Stomach smooth muscle (tissue), 2 donors: ENCODE measurements at regions not wholly inside any gene's neighbourhood (a gene's known extent, or its start where the extent isn't known, plus 50 kb on each side); places are given as distances from the start of the nearest gene placed in this dataset.

Experiments used
- H3K27ac ChIP-seq: one replicate; pipeline ENCODE4 v1.7.0; 2013; ENCODE audit warnings: mild to moderate bottlenecking, low read length, inconsistent platforms
- H3K27me3 ChIP-seq, 2 donors: one replicate each; pipeline ENCODE4 v1.7.0; 2013; ENCODE audit warnings: low read length in 2 of 2; ENCODE audit not compliant: insufficient read depth in 2 of 2, control insufficient read depth in 1 of 2
- H3K36me3 ChIP-seq, 2 donors: one replicate each; pipeline ENCODE4 v1.7.0; 2013; ENCODE audit warnings: low read length in 2 of 2; ENCODE audit not compliant: control insufficient read depth in 2 of 2, insufficient read depth in 2 of 2
- H3K4me1 ChIP-seq: one replicate; pipeline ENCODE4 v1.7.0; 2013; ENCODE audit warnings: low read length; ENCODE audit not compliant: control insufficient read depth, insufficient read depth
- H3K4me3 ChIP-seq, 2 donors: one replicate each; pipeline ENCODE4 v1.7.0; 2013; ENCODE audit warnings: low read length in 2 of 2
- H3K9ac ChIP-seq, 2 donors: one replicate each; pipeline ENCODE4 v1.7.0; 2013; ENCODE audit warnings: low read length in 2 of 2, mild to moderate bottlenecking in 1 of 2
- H3K9me3 ChIP-seq, 2 donors: one replicate each; pipeline ENCODE4 v1.7.0; 2013; ENCODE audit warnings: low read length in 2 of 2; ENCODE audit not compliant: control insufficient read depth in 2 of 2
- donor health status: healthy.
- donor health status: Pancreatic carcinoma.

DNA sequence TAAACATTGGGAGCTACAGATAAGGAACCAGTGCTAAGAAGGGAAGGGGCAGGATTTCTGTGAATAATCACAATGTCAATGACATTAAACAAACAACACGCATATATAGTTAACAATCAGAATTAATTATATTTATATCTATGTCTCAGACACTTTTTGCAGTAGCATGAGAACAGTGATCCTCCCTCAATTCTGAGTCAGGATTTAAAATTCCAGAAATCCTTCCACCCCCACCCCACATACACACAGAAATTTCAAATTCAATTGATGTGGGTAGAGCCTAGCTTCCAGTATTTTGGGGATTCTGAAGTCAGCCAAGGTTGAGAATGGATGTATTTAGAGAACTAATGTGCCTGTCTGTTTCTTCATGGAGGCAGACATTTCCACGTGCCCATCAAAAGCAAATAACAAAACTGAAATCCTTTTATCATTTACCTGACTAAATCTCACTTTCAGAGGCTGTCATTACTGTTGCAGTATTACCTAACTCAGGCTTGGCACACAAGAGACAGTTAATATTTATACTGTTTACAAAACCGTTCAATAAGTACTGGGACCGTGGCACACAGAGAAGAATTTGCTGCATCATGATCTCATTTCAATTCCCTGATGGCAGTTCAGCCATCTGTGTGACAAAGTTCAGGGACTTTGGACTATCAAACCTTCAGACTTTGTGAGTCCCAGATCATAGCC, 116.6 kb upstream of the PALS2 start:
- no peaks in the 10 kb centered on the region for H3K9me3 ChIP-seq
- no peak overlapping the region for H3K27ac ChIP-seq
- no peaks in the 10 kb centered on the region for H3K4me1 ChIP-seq
- H3K4me3 ChIP-seq: no peak overlapping the region
- H3K9ac ChIP-seq: no peak overlapping the region
- no peaks in the 10 kb centered on the region for H3K36me3 ChIP-seq
- peaks cover 0 to 2% of the 10 kb centered on the region in 2 donors for H3K27me3 ChIP-seq

DNA sequence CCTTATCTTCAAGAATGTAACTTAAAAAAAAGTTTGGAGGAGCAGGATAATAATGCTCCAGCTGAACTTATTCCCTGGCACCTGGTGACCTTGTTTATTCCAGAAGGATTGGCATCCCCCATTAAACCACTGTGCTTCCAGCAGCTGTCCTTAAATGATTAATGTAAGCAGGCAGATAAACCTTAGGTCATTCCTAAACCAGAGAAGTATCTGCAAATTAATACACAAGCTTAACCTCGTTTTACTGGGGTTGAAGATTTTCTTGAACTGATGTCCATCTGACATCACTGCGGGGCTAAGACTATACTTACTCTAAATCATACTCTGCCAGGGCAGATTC, 116.1 kb upstream of the PALS2 start:
- no peak overlapping the region for H3K4me3 ChIP-seq
- H3K36me3 ChIP-seq: no peaks in the 10 kb centered on the region
- no peak overlapping the region for H3K27ac ChIP-seq
- H3K9me3 ChIP-seq: no peaks in the 10 kb centered on the region
- no peak overlapping the region for H3K9ac ChIP-seq
- H3K27me3 ChIP-seq: peaks cover 0 to 2% of the 10 kb centered on the region in 2 donors
- H3K4me1 ChIP-seq: no peaks in the 10 kb centered on the region

DNA sequence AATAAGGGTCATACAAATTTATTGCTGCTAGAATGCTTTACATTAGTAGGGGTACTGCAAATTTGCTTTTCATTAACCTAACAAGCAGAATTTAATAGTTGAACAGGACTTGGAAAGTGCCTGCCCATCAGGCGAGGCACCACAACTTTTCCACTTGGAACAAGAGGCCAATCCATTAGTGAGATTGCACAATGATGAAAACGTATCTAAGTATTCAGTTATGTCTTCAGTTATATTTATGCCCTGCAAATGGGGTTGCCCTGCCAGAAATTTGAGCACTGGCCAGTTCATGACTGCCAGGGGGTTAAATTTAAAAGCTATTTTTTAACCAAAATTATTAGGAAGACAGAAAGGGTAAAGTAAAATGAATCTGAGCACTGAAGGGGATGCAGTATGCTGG, 111.1 kb upstream of the PALS2 start:
- Histone ChIP-seq H3K9me3 (no peaks in the 10 kb centered on the region), H3K4me3 (no peak overlapping the region), H3K27me3 (peaks cover 0 to 2% of the 10 kb centered on the region in 2 donors), H3K36me3 (no peaks in the 10 kb centered on the region), H3K4me1 (no peaks in the 10 kb centered on the region), H3K27ac (no peak overlapping the region), H3K9ac (no peak overlapping the region)

DNA sequence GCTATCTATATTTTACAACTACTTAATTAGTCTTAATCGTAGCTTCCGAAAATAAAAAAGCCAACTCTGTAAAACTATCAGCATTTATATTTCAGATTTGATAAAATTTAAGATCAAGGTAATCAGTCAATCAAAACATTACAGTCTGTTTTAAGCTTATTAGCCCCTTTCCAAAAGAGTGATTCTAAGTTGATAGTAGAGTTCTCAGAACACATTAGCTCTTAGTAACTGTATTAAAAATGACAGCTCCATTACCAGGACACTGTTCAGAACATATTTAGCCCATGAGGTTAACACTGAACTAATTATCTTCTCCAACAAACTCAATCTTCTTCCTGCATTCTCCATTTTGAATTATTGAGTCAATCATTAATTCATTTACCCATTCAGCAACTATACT, 110.3 kb upstream of the PALS2 start:
- no peaks in the 10 kb centered on the region for H3K9me3 ChIP-seq
- H3K4me1 ChIP-seq: no peaks in the 10 kb centered on the region
- no peak overlapping the region for H3K9ac ChIP-seq
- peaks cover 0 to 2% of the 10 kb centered on the region in 2 donors for H3K27me3 ChIP-seq
- H3K4me3 ChIP-seq: no peak overlapping the region
- no peaks in the 10 kb centered on the region for H3K36me3 ChIP-seq
- no peak overlapping the region for H3K27ac ChIP-seq

DNA sequence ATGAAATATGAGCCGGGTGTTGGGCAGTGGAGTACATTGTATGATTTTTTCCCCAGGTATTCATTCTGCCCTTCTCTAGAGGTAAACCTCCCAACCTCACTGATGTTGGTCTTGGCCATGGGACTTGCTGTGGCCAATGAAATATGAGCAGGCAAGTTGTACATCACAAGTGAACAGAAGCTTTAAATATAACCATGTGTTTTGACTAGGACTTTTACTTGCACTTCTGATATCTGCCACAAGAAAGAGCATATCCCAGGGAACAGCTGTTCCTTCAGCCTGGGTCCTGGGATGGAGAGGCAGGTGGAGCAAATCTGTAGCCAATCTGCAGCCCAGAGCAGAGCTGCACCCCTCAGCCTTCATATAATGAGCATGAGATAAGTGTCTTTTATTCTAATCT, 109.8 kb upstream of the PALS2 start:
- no peaks in the 10 kb centered on the region for H3K4me1 ChIP-seq
- H3K27ac ChIP-seq: no peak overlapping the region
- H3K9ac ChIP-seq: no peak overlapping the region
- H3K27me3 ChIP-seq: peaks cover 0 to 2% of the 10 kb centered on the region in 2 donors
- no peaks in the 10 kb centered on the region for H3K36me3 ChIP-seq
- H3K4me3 ChIP-seq: no peak overlapping the region
- H3K9me3 ChIP-seq: no peaks in the 10 kb centered on the region

DNA sequence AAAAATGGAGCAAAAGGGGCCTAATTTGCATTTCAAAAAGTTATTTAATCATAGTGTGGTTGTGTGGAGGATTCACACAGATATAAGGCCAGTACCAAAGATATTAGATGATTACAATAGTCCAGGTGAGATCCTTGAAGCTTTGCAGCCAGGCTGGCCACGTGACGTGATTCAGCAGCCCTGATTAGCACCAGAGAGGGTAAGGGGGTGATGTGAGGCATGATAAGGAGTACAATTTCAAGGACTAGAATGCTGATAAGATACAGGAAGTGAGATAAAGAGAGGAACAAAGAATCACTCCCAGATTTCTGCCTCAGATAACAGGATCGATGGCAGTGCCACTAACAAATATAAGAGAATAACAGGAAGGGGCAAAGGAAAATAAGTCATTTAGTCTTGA, 108.4 kb upstream of the PALS2 start:
- no peak overlapping the region for H3K4me3 ChIP-seq
- no peaks in the 10 kb centered on the region for H3K36me3 ChIP-seq
- no peaks in the 10 kb centered on the region for H3K9me3 ChIP-seq
- H3K4me1 ChIP-seq: no peaks in the 10 kb centered on the region
- no peak overlapping the region for H3K27ac ChIP-seq
- H3K9ac ChIP-seq: no peak overlapping the region
- H3K27me3 ChIP-seq: peaks cover 0 to 2% of the 10 kb centered on the region in 2 donors

DNA sequence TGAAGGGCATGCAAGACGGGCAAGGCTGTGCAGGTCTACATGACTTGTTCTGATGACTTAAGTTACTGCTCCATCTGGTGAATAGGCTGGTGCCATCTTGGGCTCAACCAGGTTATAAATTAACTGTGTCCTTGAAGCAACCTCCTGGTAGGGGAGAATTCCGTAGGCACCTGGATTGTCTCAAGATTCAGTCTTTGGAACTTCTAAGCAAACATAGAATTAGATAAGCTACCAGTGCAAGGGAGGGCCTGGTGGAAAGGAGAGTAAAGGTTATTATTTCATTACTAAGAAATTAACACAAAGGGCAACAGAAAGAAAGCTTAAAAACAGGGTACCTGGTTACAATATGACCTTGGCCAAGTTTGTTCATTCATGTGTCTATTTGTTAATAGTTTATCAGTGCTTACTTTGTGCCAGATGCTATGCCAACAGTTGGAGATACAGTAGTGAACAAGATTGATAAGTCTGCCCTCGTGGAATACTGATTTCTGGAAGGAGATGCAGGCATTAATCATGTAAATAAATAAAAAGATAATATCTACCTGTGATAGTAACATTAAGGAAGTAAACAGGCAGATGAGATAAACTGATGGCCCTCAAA, 107.0 kb upstream of the PALS2 start:
- Histone ChIP-seq H3K9ac (no peak overlapping the region), H3K27ac (no peak overlapping the region), H3K4me1 (no peaks in the 10 kb centered on the region), H3K4me3 (no peak overlapping the region), H3K36me3 (no peaks in the 10 kb centered on the region), H3K27me3 (no peaks in the 10 kb centered on the region), H3K9me3 (no peaks in the 10 kb centered on the region)

DNA sequence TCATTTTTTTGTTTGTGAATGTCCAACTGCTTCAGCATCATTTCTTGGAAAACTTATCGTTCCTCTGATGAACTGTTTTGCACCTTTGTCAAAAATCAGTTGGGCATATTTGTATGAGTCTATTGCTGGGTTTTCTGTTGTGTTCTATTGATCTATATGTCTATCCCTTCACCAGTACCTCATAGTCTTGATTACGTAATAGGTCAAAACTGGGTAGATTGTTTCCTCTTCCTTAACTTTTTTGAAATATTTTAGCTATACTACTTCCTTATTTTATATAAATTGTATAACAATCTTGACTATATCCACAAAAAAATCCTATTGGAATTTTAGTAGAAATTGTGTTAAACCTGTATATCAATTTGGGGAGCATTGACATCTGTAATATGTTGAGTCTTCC, 104.1 kb upstream of the PALS2 start:
- H3K4me3 ChIP-seq: no peak overlapping the region
- no peak overlapping the region for H3K27ac ChIP-seq
- no peaks in the 10 kb centered on the region for H3K9me3 ChIP-seq
- H3K27me3 ChIP-seq: no peaks in the 10 kb centered on the region
- H3K36me3 ChIP-seq: no peaks in the 10 kb centered on the region
- no peak overlapping the region for H3K9ac ChIP-seq
- H3K4me1 ChIP-seq: no peaks in the 10 kb centered on the region

DNA sequence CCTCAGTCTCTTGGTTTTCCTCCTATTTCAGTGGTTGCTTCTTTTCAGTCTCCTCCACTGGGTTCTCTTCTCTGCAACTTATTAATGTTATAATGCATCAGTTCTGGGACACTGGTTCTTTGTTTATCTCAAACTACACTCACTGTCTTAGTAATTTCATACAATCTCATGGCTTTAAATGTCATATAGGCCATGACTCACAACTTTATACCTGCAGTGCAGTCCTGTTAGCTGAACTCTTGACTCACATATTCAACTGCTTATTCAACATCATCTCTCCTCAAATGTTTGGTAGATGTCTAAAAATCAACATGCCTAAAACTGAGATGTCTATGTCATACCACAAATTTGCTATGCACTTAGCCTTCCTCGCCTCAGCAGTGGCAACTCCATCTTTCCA, 101.2 kb upstream of the PALS2 start:
- Histone ChIP-seq H3K36me3 (no peaks in the 10 kb centered on the region), H3K27ac (no peak overlapping the region), H3K27me3 (no peaks in the 10 kb centered on the region), H3K4me1 (no peaks in the 10 kb centered on the region), H3K9me3 (no peaks in the 10 kb centered on the region), H3K9ac (no peak overlapping the region), H3K4me3 (no peak overlapping the region)

DNA sequence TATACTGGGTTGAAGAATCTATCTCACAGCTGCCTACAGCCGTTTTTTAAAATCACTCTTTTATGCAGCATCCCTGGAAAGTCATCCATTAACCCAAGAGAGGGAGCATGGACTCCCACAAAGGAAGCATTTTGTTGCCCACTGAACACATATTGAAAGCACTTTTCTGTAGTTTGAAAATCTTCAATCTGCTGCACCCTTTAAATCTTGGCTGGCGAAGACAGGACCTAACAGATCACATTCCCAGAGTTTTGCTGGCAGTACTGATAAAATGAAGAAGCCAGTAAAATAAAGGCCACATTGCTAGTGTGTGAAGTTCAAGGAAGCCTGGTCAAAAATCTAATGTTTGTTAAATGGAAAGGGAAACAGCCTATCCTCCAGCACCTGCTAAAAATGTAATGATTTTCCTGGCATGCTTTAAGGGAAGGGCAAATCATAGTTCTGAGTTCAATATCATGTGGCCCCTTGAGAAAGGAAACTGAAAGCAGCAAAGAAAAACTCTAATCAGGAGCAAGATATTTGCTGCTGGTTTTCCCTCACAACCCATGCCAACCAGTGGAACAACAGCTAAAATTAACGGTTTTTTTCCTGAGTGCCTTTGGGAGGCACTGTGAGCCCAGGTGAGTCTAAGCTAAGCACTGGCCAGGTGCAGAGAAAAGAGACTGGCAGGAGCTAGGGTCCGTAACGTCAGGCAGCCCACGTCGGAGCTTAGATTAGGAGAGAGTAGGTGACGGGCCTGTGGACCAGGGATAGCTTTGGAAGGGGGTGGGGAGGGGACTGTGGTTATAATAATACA, 97.9 kb upstream of the PALS2 start:
- H3K27ac ChIP-seq: no peak overlapping the region
- no peaks in the 10 kb centered on the region for H3K36me3 ChIP-seq
- H3K27me3 ChIP-seq: no peaks in the 10 kb centered on the region
- no peak overlapping the region for H3K9ac ChIP-seq
- H3K4me1 ChIP-seq: peaks cover 13% of the 10 kb centered on the region
- no peaks in the 10 kb centered on the region for H3K9me3 ChIP-seq
- H3K4me3 ChIP-seq: no peak overlapping the region

DNA sequence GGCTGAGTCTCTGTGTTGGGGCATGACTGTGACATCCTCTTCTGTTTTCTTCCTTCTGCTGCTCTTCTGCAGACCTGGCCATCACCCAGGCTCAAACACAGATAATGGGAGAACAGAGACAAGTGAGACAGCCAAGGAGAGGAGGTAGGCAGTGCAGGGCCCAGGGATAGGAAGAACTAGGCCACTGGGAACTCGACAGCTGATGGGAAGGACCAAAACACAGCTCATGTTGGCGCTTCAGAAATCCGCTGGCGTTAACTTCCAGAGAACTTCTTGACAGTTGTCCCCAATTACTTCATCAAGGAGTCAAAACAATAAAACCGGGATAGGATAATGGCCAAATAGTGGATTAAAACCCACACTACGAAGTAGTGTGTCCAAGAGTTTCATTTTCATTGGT, 97.0 kb upstream of the PALS2 start:
- H3K27ac ChIP-seq: no peak overlapping the region

More for the DNA sequence above, 97.0 kb upstream of the PALS2 start:
- H3K9me3 ChIP-seq: no peaks in the 10 kb centered on the region
- H3K27me3 ChIP-seq: no peaks in the 10 kb centered on the region
- H3K36me3 ChIP-seq: no peaks in the 10 kb centered on the region
- no peak overlapping the region for H3K4me3 ChIP-seq
- H3K9ac ChIP-seq: no peak overlapping the region
- peaks cover 13% of the 10 kb centered on the region for H3K4me1 ChIP-seq
